ENCODE measurements at regions not wholly inside any gene's neighbourhood (a gene's known extent, or its start where the extent isn't known, plus 50 kb on each side); places are given as distances from the start of the nearest gene placed in this dataset.

GRCh38 chr21:20396798-20397197, 601.4 kb upstream of the NCAM2 start:
- POLR2A ChIA-PET, result no interaction called here
- Mint-ChIP-seq H3K9me3 (peaks cover 7 to 14% (median 9%) of the 10 kb centered on the region in 5 donors), H3K4me3 (no peak overlapping the region), H3K27me3 (peaks cover 0 to 2% of the 10 kb centered on the region in 2 donors), H3K4me1 (no peaks in the 10 kb centered on the region), H3K27ac (no peak overlapping the region), H3K36me3 (no peaks in the 10 kb centered on the region)
- H3K9me3 ChIP-seq (ENCODE audit: low read length), result no peaks in the 10 kb centered on the region
- CTCF ChIA-PET, result no interaction called here
- no peaks in the 10 kb centered on the region for H3K36me3 ChIP-seq (ENCODE audit: insufficient read depth, low read length)
- no peaks in the 10 kb centered on the region for H3K27me3 ChIP-seq (ENCODE audit: insufficient read depth, low read length, poor library complexity, severe bottlenecking)
- H3K27ac ChIP-seq (ENCODE audit: low read depth, low read length), result no peak overlapping the region
- H3K4me3 ChIP-seq (ENCODE audit: low read length), result no peak overlapping the region
- no peaks in the 10 kb centered on the region for H3K4me1 ChIP-seq (ENCODE audit: insufficient read depth, low read length)
- DNase-seq, result no peak

- no peaks in the 10 kb centered on the region for H3K27me3 ChIP-seq (ENCODE audit: insufficient read depth, low read length, poor library complexity, severe bottlenecking)
- Mint-ChIP-seq H3K27ac (no peak overlapping the region), H3K27me3 (no peaks in the 10 kb centered on the region), H3K4me1 (no peaks in the 10 kb centered on the region), H3K36me3 (no peaks in the 10 kb centered on the region), H3K9me3 (peaks cover 6 to 31% (median 13%) of the 10 kb centered on the region in 5 donors), H3K4me3 (no peak overlapping the region)
- no peaks in the 10 kb centered on the region for H3K4me1 ChIP-seq (ENCODE audit: insufficient read depth, low read length)
- no peak overlapping the region for H3K4me3 ChIP-seq (ENCODE audit: low read length)
- H3K27ac ChIP-seq (ENCODE audit: low read depth, low read length), result no peak overlapping the region
- H3K9me3 ChIP-seq (ENCODE audit: low read length), result no peaks in the 10 kb centered on the region
- no peaks in the 10 kb centered on the region for H3K36me3 ChIP-seq (ENCODE audit: insufficient read depth, low read length)
- POLR2A ChIA-PET, result no interaction called here
- CTCF ChIA-PET, result no interaction called here
- no peak for DNase-seq
Measured at GRCh38 chr21:20404915-20405314, 593.3 kb upstream of the NCAM2 start.

GRCh38 chr21:20418353-20418752, 579.9 kb upstream of the NCAM2 start:
- POLR2A ChIA-PET, result no interaction called here
- Mint-ChIP-seq H3K4me1 (no peaks in the 10 kb centered on the region), H3K27ac (no peak overlapping the region), H3K27me3 (no peaks in the 10 kb centered on the region), H3K4me3 (no peak overlapping the region), H3K9me3 (peaks cover 9 to 61% (median 12%) of the 10 kb centered on the region in 5 donors), H3K36me3 (no peaks in the 10 kb centered on the region)
- H3K27me3 ChIP-seq (ENCODE audit: insufficient read depth, low read length, poor library complexity, severe bottlenecking), result no peaks in the 10 kb centered on the region
- CTCF ChIA-PET, result no interaction called here
- H3K36me3 ChIP-seq (ENCODE audit: insufficient read depth, low read length), result no peaks in the 10 kb centered on the region
- DNase-seq, result no peak
- no peak overlapping the region for H3K4me3 ChIP-seq (ENCODE audit: low read length)
- no peak overlapping the region for H3K27ac ChIP-seq (ENCODE audit: low read depth, low read length)
- no peaks in the 10 kb centered on the region for H3K9me3 ChIP-seq (ENCODE audit: low read length)
- H3K4me1 ChIP-seq (ENCODE audit: insufficient read depth, low read length), result no peaks in the 10 kb centered on the region

GRCh38 chr21:20419772-20420171, 578.4 kb upstream of the NCAM2 start:
- POLR2A ChIA-PET, result no interaction called here

GRCh38 chr21:20424943-20425342, 573.3 kb upstream of the NCAM2 start:
- POLR2A ChIA-PET, result no interaction called here
- Histone ChIP-seq H3K27me3 (ENCODE audit: insufficient read depth, low read length, poor library complexity, severe bottlenecking) (no peaks in the 10 kb centered on the region), H3K4me3 (ENCODE audit: low read length) (no peak overlapping the region), H3K27ac (ENCODE audit: low read depth, low read length) (no peak overlapping the region), H3K9me3 (ENCODE audit: low read length) (no peaks in the 10 kb centered on the region), H3K4me1 (ENCODE audit: insufficient read depth, low read length) (no peaks in the 10 kb centered on the region), H3K36me3 (ENCODE audit: insufficient read depth, low read length) (no peaks in the 10 kb centered on the region)
- Mint-ChIP-seq H3K27ac (no peak overlapping the region), H3K36me3 (no peaks in the 10 kb centered on the region), H3K9me3 (peaks cover 9 to 43% (median 13%) of the 10 kb centered on the region in 5 donors), H3K4me3 (no peak overlapping the region), H3K27me3 (no peaks in the 10 kb centered on the region), H3K4me1 (no peaks in the 10 kb centered on the region)
- CTCF ChIA-PET, result no interaction called here
- no peak for DNase-seq

More at GRCh38 chr21:20419772-20420171, 578.4 kb upstream of the NCAM2 start:
- H3K4me3 Mint-ChIP-seq, result no peak overlapping the region
- H3K27ac Mint-ChIP-seq, result no peak overlapping the region
- Histone ChIP-seq H3K27ac (ENCODE audit: low read depth, low read length) (no peak overlapping the region), H3K9me3 (ENCODE audit: low read length) (no peaks in the 10 kb centered on the region), H3K36me3 (ENCODE audit: insufficient read depth, low read length) (no peaks in the 10 kb centered on the region), H3K27me3 (ENCODE audit: insufficient read depth, low read length, poor library complexity, severe bottlenecking) (no peaks in the 10 kb centered on the region), H3K4me1 (ENCODE audit: insufficient read depth, low read length) (no peaks in the 10 kb centered on the region), H3K4me3 (ENCODE audit: low read length) (no peak overlapping the region)
- H3K9me3 Mint-ChIP-seq, result peaks cover 8 to 57% (median 9%) of the 10 kb centered on the region in 5 donors
- no peaks in the 10 kb centered on the region for H3K36me3 Mint-ChIP-seq
- H3K27me3 Mint-ChIP-seq, result no peaks in the 10 kb centered on the region
- CTCF ChIA-PET, result no interaction called here
- no peak for DNase-seq
- no peaks in the 10 kb centered on the region for H3K4me1 Mint-ChIP-seq

- H3K27ac ChIP-seq (ENCODE audit: low read depth, low read length), result no peak overlapping the region
- peaks cover 6 to 38% (median 14%) of the 10 kb centered on the region in 5 donors for H3K9me3 Mint-ChIP-seq
- no peaks in the 10 kb centered on the region for H3K27me3 Mint-ChIP-seq
- H3K4me1 Mint-ChIP-seq, result no peaks in the 10 kb centered on the region
- H3K27ac Mint-ChIP-seq, result no peak overlapping the region
- DNase-seq, result no peak
- no peaks in the 10 kb centered on the region for H3K4me1 ChIP-seq (ENCODE audit: insufficient read depth, low read length)
- no peaks in the 10 kb centered on the region for H3K9me3 ChIP-seq (ENCODE audit: low read length)
- POLR2A ChIA-PET, result no interaction called here
- no peak overlapping the region for H3K4me3 ChIP-seq (ENCODE audit: low read length)
- H3K27me3 ChIP-seq (ENCODE audit: insufficient read depth, low read length, poor library complexity, severe bottlenecking), result no peaks in the 10 kb centered on the region
- H3K4me3 Mint-ChIP-seq, result no peak overlapping the region
- no peaks in the 10 kb centered on the region for H3K36me3 Mint-ChIP-seq
- no peaks in the 10 kb centered on the region for H3K36me3 ChIP-seq (ENCODE audit: insufficient read depth, low read length)
- CTCF ChIA-PET, result no interaction called here
Measured at GRCh38 chr21:20425856-20426255, 572.4 kb upstream of the NCAM2 start.

GRCh38 chr21:20440338-20440737, 557.9 kb upstream of the NCAM2 start:
- H3K4me3 ChIP-seq (ENCODE audit: low read length), result no peak overlapping the region
- ChIA-PET POLR2A (no interaction called here), CTCF (no interaction called here)
- no peaks in the 10 kb centered on the region for H3K4me1 ChIP-seq (ENCODE audit: insufficient read depth, low read length)
- no peaks in the 10 kb centered on the region for H3K27me3 ChIP-seq (ENCODE audit: insufficient read depth, low read length, poor library complexity, severe bottlenecking)
- H3K4me1 Mint-ChIP-seq, result no peaks in the 10 kb centered on the region
- no peaks in the 10 kb centered on the region for H3K9me3 ChIP-seq (ENCODE audit: low read length)
- DNase-seq, result no peak
- H3K36me3 ChIP-seq (ENCODE audit: insufficient read depth, low read length), result no peaks in the 10 kb centered on the region
- H3K36me3 Mint-ChIP-seq, result peaks cover 0 to 1% (median 0%) of the 10 kb centered on the region in 3 donors
- no peak overlapping the region for H3K27ac Mint-ChIP-seq
- H3K4me3 Mint-ChIP-seq, result no peak overlapping the region
- H3K27me3 Mint-ChIP-seq, result no peaks in the 10 kb centered on the region
- peaks cover 11 to 34% (median 23%) of the 10 kb centered on the region in 5 donors for H3K9me3 Mint-ChIP-seq
- no peak overlapping the region for H3K27ac ChIP-seq (ENCODE audit: low read depth, low read length)

- no peak for DNase-seq
- Mint-ChIP-seq H3K4me3 (no peak overlapping the region), H3K4me1 (no peaks in the 10 kb centered on the region), H3K27ac (no peak overlapping the region), H3K36me3 (peaks cover 0 to 1% (median 0%) of the 10 kb centered on the region in 3 donors), H3K27me3 (no peaks in the 10 kb centered on the region), H3K9me3 (peaks cover 11 to 28% (median 15%) of the 10 kb centered on the region in 5 donors)
- H3K27me3 ChIP-seq (ENCODE audit: insufficient read depth, low read length, poor library complexity, severe bottlenecking), result no peaks in the 10 kb centered on the region
- H3K9me3 ChIP-seq (ENCODE audit: low read length), result no peaks in the 10 kb centered on the region
- CTCF ChIA-PET, result no interaction called here
- H3K27ac ChIP-seq (ENCODE audit: low read depth, low read length), result no peak overlapping the region
- H3K36me3 ChIP-seq (ENCODE audit: insufficient read depth, low read length), result no peaks in the 10 kb centered on the region
- H3K4me3 ChIP-seq (ENCODE audit: low read length), result no peak overlapping the region
- H3K4me1 ChIP-seq (ENCODE audit: insufficient read depth, low read length), result no peaks in the 10 kb centered on the region
- POLR2A ChIA-PET, result no interaction called here
Measured at GRCh38 chr21:20443558-20444155, 554.6 kb upstream of the NCAM2 start.

- H3K4me1 ChIP-seq (ENCODE audit: insufficient read depth, low read length), result no peaks in the 10 kb centered on the region
- H3K27ac ChIP-seq (ENCODE audit: low read depth, low read length), result no peak overlapping the region
- CTCF ChIA-PET, result no interaction called here
- H3K27me3 Mint-ChIP-seq, result no peaks in the 10 kb centered on the region
- H3K36me3 ChIP-seq (ENCODE audit: insufficient read depth, low read length), result no peaks in the 10 kb centered on the region
- H3K27me3 ChIP-seq (ENCODE audit: insufficient read depth, low read length, poor library complexity, severe bottlenecking), result no peaks in the 10 kb centered on the region
- H3K27ac Mint-ChIP-seq, result no peak overlapping the region
- H3K9me3 ChIP-seq (ENCODE audit: low read length), result no peaks in the 10 kb centered on the region
- no peak overlapping the region for H3K4me3 Mint-ChIP-seq
- no peaks in the 10 kb centered on the region for H3K4me1 Mint-ChIP-seq
- H3K4me3 ChIP-seq (ENCODE audit: low read length), result no peak overlapping the region
- H3K9me3 Mint-ChIP-seq, result peaks cover 8 to 26% (median 11%) of the 10 kb centered on the region in 5 donors
- POLR2A ChIA-PET, result no interaction called here
- DNase-seq, result no peak
- H3K36me3 Mint-ChIP-seq, result peaks cover 0 to 1% (median 0%) of the 10 kb centered on the region in 3 donors
Measured at GRCh38 chr21:20445971-20446370, 552.2 kb upstream of the NCAM2 start.
